Common myeloid progenitor, CD34-positive (primary cell): ENCODE measurements at regions not wholly inside any gene's neighbourhood (a gene's known extent, or its start where the extent isn't known, plus 50 kb on each side); places are given as distances from the start of the nearest gene placed in this dataset.

Source experiments
- CTCF ChIA-PET: fragments of 350-600 bp; sonication (Branson Sonifier 250); formaldehyde crosslinking; loops from one replicate; lab custom pipeline; 2021; ENCODE audit warnings: antibody characterized with exemption; lab: Charles Lee
- POLR2A ChIA-PET: fragments of 350-600 bp; sonication (Branson Sonifier 250); formaldehyde crosslinking; loops from one replicate; lab custom pipeline; 2021; ENCODE audit warnings: antibody characterized with exemption; lab: Charles Lee
- DNase-seq, 3 donors: peaks; one replicate each; pipeline versions ENCODE4 v3.0.0 to v3.0.0-alpha.2; 2013
- H3K27ac ChIP-seq, 2 experiments: 1 replicate in 1 of 2; 2 replicates in 1 of 2; pipeline ENCODE4 v1.7.0; 2013; ENCODE audit warnings: inconsistent platforms in 2 of 2, low read length in 2 of 2, mild to moderate bottlenecking in 2 of 2, low read depth in 1 of 2, moderate library complexity in 1 of 2; ENCODE audit not compliant: severe bottlenecking in 2 of 2, insufficient read depth in 1 of 2, poor library complexity in 1 of 2
- H3K27me3 ChIP-seq, 5 experiments: replicated peaks in 2 of 5; 1 replicate in 3 of 5; 2 replicates in 2 of 5; pipeline versions ENCODE4 v1.6.1 to v1.7.0; 2013; ENCODE audit warnings: low read length in 4 of 5, mild to moderate bottlenecking in 2 of 5, moderate library complexity in 2 of 5, inconsistent platforms in 1 of 5; ENCODE audit not compliant: insufficient read depth in 5 of 5, control insufficient read depth in 4 of 5
- H3K36me3 ChIP-seq, 4 experiments: 1 replicate in 2 of 4; 2 replicates in 2 of 4; pipeline versions ENCODE4 v1.6.1 to v1.7.0; 2013; ENCODE audit warnings: low read length in 3 of 4, control low read depth in 1 of 4, mild to moderate bottlenecking in 1 of 4; ENCODE audit not compliant: control insufficient read depth in 4 of 4, insufficient read depth in 4 of 4
- H3K4me1 ChIP-seq, 4 experiments: 1 replicate in 3 of 4; 2 replicates in 1 of 4; pipeline versions ENCODE4 v1.6.1 to v1.7.1; 2013; ENCODE audit warnings: low read length in 3 of 4, mild to moderate bottlenecking in 3 of 4, control low read depth in 1 of 4, inconsistent platforms in 1 of 4, moderate library complexity in 1 of 4; ENCODE audit not compliant: control insufficient read depth in 4 of 4, insufficient read depth in 4 of 4; ENCODE audit errors: control extremely low read depth in 1 of 4
- H3K4me3 ChIP-seq, 7 experiments: 1 replicate in 4 of 7; 2 replicates in 3 of 7; pipeline versions ENCODE4 v1.5.1 to v1.7.0; 2013; ENCODE audit warnings: mild to moderate bottlenecking in 7 of 7, low read length in 6 of 7, moderate library complexity in 6 of 7, inconsistent platforms in 2 of 7, low read depth in 2 of 7, control low read depth in 1 of 7; ENCODE audit not compliant: insufficient read depth in 4 of 7, control insufficient read depth in 1 of 7; ENCODE audit errors: extremely low read depth in 1 of 7
- H3K9me3 ChIP-seq, 5 experiments: 1 replicate in 4 of 5; 2 replicates in 1 of 5; pipeline versions ENCODE4 v1.6.1 to v1.7.1; 2013; ENCODE audit warnings: low read length in 4 of 5, mild to moderate bottlenecking in 2 of 5, inconsistent platforms in 1 of 5, low read depth in 1 of 5, moderate library complexity in 1 of 5; ENCODE audit not compliant: control insufficient read depth in 4 of 5, insufficient read depth in 2 of 5; ENCODE audit errors: control extremely low read depth in 1 of 5
- WGBS: methylation state at CpG from one replicate; pipeline ENCODE4 v1.1.5; 2013; ENCODE audit not compliant: insufficient coverage; 5-methylcytosine and 5-hydroxymethylcytosine counted together

DNA sequence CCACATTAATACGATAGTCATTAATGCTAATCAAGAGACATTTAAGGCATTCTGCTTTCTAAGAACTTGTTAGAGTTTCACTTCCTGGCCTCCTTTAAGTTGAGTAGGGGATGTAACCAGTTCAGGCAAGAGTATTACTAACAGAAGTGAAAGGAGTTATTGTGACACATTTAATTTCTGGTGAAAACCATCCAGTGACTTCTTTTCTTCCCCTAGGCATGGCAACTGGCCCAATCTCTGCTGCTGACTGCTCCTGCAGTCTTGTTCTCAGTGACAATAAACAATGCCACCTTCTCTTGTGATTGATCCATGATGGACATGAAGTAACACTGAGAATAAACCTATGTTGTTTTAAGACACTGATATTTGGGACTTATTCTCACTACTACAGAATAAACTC lies 130.9 kb upstream of the DEFB112 start:
- H3K9me3 ChIP-seq = no peaks in the 10 kb centered on the region
- ChIA-PET CTCF (no interaction called here), POLR2A (no interaction called here)
- H3K4me1 ChIP-seq = no peaks in the 10 kb centered on the region
- H3K4me3 ChIP-seq = no peak overlapping the region
- no CpG with 5 or more reads among the region's 1 CpG for WGBS
- no peaks in the 10 kb centered on the region for H3K36me3 ChIP-seq
- H3K27ac ChIP-seq = no peak overlapping the region
- no peaks in the 10 kb centered on the region for H3K27me3 ChIP-seq
- DNase-seq = no peak

DNA sequence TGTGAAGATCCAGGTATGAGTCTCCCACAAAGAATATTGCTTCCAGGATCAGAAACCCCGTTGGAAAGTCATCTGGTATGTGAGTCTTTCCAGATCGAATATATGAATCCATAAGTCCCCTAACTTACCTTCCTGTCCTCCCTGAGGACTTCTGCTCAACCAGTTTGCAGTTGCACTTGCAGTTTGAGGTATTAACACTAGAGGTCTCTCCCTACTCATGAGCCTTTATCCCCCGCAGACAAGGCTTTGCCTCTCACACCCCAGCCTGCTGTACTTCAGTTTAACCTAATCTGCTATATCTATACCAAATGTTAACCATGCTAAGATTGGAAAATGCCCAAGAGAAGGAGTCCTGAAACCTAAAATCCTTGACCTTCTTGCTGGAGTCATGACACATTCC lies 135.3 kb upstream of the DEFB112 start:
- Histone ChIP-seq H3K9me3 (no peaks in the 10 kb centered on the region), H3K27ac (no peak overlapping the region), H3K36me3 (no peaks in the 10 kb centered on the region), H3K4me1 (no peaks in the 10 kb centered on the region), H3K4me3 (no peak overlapping the region), H3K27me3 (no peaks in the 10 kb centered on the region)
- no peak for DNase-seq
- 28% methylated on average over 2 of the region's 3 CpGs for WGBS
- ChIA-PET CTCF (no interaction called here), POLR2A (no interaction called here)

DNA sequence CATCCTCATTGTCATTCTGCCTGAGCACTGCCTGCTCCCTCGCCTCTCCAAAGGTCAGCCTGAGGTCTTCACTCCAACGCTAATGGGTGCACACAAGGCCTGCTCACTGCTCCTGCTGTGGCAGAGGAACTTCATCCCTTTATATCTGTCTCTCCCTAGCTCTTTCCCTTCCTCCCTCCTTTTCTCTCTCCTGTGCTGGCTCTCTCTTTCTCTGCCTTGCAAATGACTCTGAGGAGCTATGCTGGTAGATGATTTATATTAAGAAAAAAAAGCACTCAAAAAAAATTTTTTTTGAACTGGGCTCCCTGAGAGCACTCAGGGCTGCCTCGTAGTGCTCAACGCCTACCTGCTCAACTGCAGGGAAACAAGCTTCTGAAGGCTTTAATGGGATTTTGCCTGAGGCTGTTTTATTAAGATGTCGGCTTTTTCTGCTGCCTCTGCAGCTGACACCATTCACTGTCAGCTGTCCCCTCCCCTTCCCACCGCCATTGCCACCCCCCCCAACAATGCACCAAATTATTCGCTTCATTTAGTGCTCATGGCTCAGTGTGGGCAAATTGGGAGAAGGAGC lies 137.7 kb upstream of the DEFB112 start:
- WGBS = 58% methylated on average over 4 of the region's 7 CpGs
- H3K27me3 ChIP-seq = no peaks in the 10 kb centered on the region
- no peak overlapping the region for H3K27ac ChIP-seq
- CTCF ChIA-PET = no interaction called here
- POLR2A ChIA-PET = no interaction called here
- no peak for DNase-seq
- no peak overlapping the region for H3K4me3 ChIP-seq
- no peaks in the 10 kb centered on the region for H3K9me3 ChIP-seq
- no peaks in the 10 kb centered on the region for H3K4me1 ChIP-seq
- H3K36me3 ChIP-seq = no peaks in the 10 kb centered on the region

DNA sequence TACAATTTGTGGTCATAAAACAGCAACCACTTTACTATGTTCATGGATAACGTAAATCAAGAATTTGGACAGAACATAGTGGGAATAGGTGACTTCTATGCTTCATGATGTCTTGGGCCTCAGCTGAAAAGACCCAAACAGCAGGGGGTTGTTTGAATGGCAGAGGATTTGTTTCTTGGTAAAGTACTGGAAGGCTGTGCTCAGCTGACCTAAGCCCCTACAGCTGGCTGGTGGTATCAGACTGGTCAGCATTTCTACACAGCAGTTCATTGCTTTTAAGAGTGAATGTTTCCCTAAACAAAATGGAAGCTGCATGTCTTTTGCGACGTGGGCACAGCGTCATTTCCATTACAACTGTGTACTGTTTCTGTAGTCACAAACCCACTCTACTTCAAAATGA lies 148.5 kb upstream of the DEFB112 start:
- DNase-seq = no peak
- ChIA-PET POLR2A (no interaction called here), CTCF (no interaction called here)
- Histone ChIP-seq H3K4me1 (no peaks in the 10 kb centered on the region), H3K36me3 (no peaks in the 10 kb centered on the region), H3K9me3 (no peaks in the 10 kb centered on the region), H3K27me3 (no peaks in the 10 kb centered on the region), H3K27ac (no peak overlapping the region), H3K4me3 (no peak overlapping the region)
- WGBS = 100% methylated on average over 1 of the region's 4 CpGs

DNA sequence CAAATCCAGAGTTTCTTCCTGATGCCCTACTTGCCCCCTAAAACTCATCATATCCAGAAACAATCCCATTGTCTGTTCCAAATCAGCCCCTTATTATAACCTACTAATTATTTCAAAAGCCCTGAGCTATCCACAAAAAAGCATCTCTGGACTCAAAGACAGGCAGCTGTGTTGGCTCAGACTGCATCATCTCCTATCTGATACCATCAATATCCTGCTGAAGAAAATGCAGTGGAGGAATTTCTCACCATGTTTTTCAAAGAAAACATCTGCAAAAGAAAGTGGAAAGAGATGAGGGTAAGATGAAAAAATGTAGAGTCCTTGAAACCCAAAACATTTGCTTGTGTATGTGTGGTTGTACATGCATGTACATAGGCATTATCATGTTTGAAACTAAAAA lies 153.0 kb upstream of the DEFB112 start:
- Histone ChIP-seq H3K36me3 (no peaks in the 10 kb centered on the region), H3K4me1 (no peaks in the 10 kb centered on the region), H3K9me3 (no peaks in the 10 kb centered on the region), H3K4me3 (no peak overlapping the region), H3K27me3 (no peaks in the 10 kb centered on the region), H3K27ac (no peak overlapping the region)
- no peak for DNase-seq
- POLR2A ChIA-PET = no interaction called here
- CTCF ChIA-PET = interaction anchor here (0.6 kb wide), 1 partner anchor 100 kb away, joined by 3 read pairs; no protein-coding TSS in a partner anchor

DNA sequence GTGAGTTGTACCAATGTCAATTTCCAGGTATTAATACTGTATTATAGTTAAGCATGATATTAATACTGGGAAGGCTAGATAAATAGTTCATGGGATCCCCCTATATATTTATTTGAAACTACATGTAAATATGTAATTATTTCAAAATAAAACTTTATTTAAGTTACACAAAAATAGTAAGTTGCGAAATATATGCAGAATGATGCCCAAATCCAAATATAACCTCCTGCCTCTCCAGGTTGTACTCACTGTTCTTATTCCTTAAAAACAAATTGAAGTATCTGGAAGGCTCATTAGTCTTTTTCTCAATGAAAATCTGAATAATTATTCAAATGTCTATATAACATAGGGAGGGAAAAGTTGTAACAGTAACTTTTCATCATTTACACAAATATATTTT lies 161.9 kb upstream of the DEFB112 start:
- no peak for DNase-seq
- Histone ChIP-seq H3K36me3 (no peaks in the 10 kb centered on the region), H3K4me3 (no peak overlapping the region), H3K27me3 (no peaks in the 10 kb centered on the region), H3K4me1 (no peaks in the 10 kb centered on the region), H3K9me3 (no peaks in the 10 kb centered on the region), H3K27ac (no peak overlapping the region)
- ChIA-PET CTCF (no interaction called here), POLR2A (no interaction called here)
- WGBS = no CpG with 5 or more reads among the region's 1 CpG

DNA sequence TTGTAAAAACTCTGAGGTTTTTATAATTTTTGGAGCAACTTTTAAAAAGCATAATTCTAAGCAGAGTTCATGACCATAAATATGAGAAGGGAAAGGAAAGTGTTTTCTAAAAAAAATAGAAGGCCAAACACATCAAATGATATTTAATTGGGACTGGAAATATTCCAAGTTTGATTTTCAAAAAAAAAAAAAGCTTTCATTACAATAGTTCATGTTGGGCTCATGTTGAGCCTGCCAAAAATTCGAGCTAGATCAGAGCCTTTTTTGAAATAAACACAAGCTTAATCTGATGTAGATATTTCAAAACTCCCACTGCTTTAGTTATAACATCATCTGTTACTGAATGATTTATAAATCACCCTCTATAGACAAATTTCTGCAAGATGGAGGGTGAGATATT lies 163.4 kb upstream of the DEFB112 start:
- Histone ChIP-seq H3K27me3 (no peaks in the 10 kb centered on the region), H3K36me3 (no peaks in the 10 kb centered on the region), H3K27ac (no peak overlapping the region), H3K4me3 (no peak overlapping the region), H3K4me1 (no peaks in the 10 kb centered on the region), H3K9me3 (no peaks in the 10 kb centered on the region)
- 40% methylated on average over 1 of the region's 1 CpG for WGBS
- POLR2A ChIA-PET = no interaction called here
- no peak for DNase-seq
- CTCF ChIA-PET = no interaction called here
